Panc1 (cell line): ENCODE measurements at regions not wholly inside any gene's neighbourhood (a gene's known extent, or its start where the extent isn't known, plus 50 kb on each side); places are given as distances from the start of the nearest gene placed in this dataset.

ENCODE experiments used
- CTCF ChIP-seq: fragments of 450-650 bp; IDR thresholded peaks from 2 replicates; pipeline ENCODE4 v1.5.1; 2017; ENCODE audit warnings: mild to moderate bottlenecking
- POLR2AphosphoS5 ChIP-seq: IDR thresholded peaks from 2 replicates; pipeline ENCODE4 v1.6.1; 2012; ENCODE audit warnings: mild to moderate bottlenecking, low read depth, low read length, moderate library complexity
- REST ChIP-seq, 2 experiments: IDR thresholded peaks; 2 replicates each; pipeline ENCODE4 v1.6.1; 2011 to 2012; ENCODE audit warnings: low read depth in 2 of 2, control low read depth in 1 of 2, low read length in 1 of 2, mild to moderate bottlenecking in 1 of 2, moderate library complexity in 1 of 2; ENCODE audit not compliant: insufficient read depth in 1 of 2
- SIN3A ChIP-seq: IDR thresholded peaks from 2 replicates; pipeline ENCODE4 v1.6.1; 2012; ENCODE audit warnings: low read depth, mild to moderate bottlenecking, low read length, moderate library complexity, borderline replicate concordance; ENCODE audit not compliant: insufficient read depth
- TCF7L2 ChIP-seq: IDR thresholded peaks from 2 replicates; pipeline ENCODE4 v1.6.1; 2011; ENCODE audit warnings: mild to moderate bottlenecking, low read depth, low read length, inconsistent platforms

GRCh38 chr3:150331978-150332568 is 76.0 kb upstream of the TSC22D2 start:
- TF ChIP-seq CTCF (no peak), SIN3A (no peak), POLR2AphosphoS5 (no peak), REST (IDR thresholded peaks at IDR 0.05; ENCODE audit: insufficient read depth in 1 of 2, low read depth in 2 of 2, low read length in 1 of 2) (no peak), TCF7L2 (no peak)
